ENCODE measurements at regions not wholly inside any gene's neighbourhood (a gene's known extent, or its start where the extent isn't known, plus 50 kb on each side); places are given as distances from the start of the nearest gene placed in this dataset.

- TF ChIP-seq CTCF (IDR thresholded peaks at IDR 0.05) (no peak), POLR2A (IDR thresholded peaks at IDR 0.05) (no peak), POLR2AphosphoS5 (IDR thresholded peaks at IDR 0.05) (no peak)
These were observed 78.1 kb downstream of the SCG2 start for GRCh38 chr2:223524066-223524465.
